GM18873 (cell line): ENCODE measurements at regions not wholly inside any gene's neighbourhood (a gene's known extent, or its start where the extent isn't known, plus 50 kb on each side); places are given as distances from the start of the nearest gene placed in this dataset.

ENCODE experiments used
- ATAC-seq: cut with Tn5 transposase; IDR thresholded peaks from one replicate; pipeline ENCODE4 v1.9.1; 2021; ENCODE audit warnings: mild to moderate bottlenecking, moderate library complexity, moderate number of reproducible peaks; ENCODE audit not compliant: unreplicated experiment, low FRiP score

DNA sequence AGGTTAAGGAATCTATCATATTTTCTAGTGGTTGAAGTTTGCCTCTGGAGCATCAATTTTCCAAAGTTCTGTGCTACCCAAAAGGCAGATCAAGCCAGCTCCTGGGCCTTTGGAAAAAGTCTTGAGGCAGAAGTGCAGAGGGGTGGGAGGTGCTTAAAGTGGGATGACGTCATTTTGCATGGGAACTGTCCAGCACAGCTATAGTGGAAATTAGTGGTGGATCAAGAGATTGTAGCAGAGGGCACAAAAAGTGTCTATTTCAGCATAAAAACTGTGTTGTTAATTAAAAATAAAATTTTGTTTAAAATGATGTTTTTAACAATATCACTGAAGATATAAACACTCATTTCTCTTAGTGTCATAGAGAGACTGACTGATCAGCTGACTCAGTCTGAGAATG is 221.9 kb downstream of the LRRN1 start:
- ATAC-seq: no peak

DNA sequence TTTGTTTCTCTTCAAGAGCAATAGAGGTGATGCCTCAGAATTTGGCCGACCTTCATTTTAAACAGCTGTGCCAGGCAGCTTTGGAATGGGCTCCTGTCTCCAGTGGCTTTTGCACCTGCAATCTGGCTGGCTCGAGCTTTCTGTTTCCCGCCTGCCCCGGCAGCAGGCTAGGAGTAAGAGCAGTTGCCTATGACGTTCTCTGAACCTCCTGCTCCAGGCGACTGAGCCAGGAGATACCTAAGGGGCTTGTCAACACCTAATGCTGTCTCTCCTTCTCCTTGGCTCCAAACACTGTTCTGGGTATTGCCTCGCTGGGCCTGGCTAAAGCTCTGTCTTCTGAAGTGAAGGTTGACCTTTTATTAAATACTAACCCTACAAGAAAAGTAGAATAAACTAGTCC is 229.9 kb downstream of the LRRN1 start:
- ATAC-seq: no peak

GRCh38 chr3:4030624-4031023 is 231.4 kb downstream of the LRRN1 start:
- ATAC-seq: no peak

DNA sequence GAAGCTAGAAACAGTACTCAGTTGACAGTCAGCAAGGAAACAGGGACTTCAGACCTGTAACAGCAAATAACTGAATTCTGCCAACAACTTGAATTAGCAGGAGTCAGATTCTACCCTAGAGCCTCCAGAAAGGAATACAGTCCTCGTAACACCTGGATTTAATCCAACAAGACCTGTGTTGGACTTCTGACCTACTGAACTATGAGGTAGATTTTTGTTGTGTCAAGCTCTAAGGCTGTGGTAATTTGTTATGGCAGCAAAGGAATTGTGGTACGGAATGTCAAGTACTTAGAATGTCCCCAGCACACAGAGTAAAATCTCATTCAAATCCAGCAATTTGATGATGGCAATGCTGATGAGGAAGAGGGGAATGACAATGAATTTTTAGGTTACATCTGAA is 234.1 kb downstream of the LRRN1 start:
- no peak for ATAC-seq

- ATAC-seq: no peak
Observed at GRCh38 chr3:4036046-4036445, 236.8 kb downstream of the LRRN1 start.

DNA sequence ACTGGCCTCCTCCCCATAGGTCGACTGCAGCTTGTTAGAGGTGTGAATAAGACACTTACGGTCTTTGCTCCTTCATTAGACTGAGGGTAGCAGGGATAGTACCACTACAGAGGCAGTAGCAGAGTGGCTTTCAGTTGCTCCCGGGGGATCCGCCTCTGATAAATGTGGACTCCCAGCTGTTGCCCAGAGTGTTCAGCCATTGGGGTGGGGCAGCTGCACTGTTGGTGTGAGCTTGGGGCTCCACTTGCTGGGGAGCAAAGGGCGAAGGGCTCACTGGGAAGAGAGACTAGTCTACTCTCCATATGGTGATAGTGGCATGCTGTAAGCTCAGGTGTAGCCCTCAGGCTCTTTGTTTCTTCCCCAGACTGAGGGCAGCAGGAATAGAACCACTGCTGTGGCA is 239.1 kb downstream of the LRRN1 start:
- ATAC-seq: no peak

DNA sequence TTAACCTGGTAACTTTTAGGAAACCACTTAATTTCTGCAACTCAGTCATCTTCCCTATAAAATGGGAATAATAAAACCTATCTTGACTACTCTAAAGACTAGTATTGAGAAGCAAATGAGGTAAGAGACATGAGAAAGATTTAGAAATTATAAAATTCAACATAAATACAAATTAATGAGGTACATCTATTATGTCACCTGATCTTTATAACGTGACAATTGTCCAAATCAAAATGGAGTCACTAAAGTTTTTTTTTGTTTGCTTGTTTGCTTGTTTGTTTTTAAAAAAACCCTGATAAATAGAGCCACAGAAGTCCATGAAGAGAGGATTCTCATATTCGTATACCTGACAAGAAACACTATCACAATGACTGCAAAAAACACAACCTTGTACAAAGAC is 242.8 kb downstream of the LRRN1 start:
- ATAC-seq: no peak

DNA sequence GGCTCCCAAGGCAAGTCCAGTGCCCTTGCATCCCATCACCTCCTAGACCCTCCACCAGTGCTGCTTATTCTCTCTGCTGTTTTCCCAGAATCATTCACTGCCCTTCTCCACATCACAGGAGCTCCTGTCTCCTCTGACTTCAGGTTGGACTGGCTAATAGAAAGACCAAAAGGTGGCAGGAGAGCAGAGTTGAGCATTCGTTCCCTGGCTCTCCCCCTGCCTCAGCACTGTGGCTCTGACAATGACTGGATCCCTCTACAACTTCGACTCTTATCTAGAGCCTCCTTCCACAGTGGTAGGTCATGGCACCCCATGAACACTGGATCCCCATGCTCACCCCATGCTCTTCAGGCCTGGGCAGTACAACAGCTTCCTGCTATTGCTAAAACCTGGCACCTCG is 243.6 kb downstream of the LRRN1 start:
- ATAC-seq: no peak

- ATAC-seq: no peak
Observed at GRCh38 chr3:4043867-4044575, 244.8 kb downstream of the LRRN1 start.

DNA sequence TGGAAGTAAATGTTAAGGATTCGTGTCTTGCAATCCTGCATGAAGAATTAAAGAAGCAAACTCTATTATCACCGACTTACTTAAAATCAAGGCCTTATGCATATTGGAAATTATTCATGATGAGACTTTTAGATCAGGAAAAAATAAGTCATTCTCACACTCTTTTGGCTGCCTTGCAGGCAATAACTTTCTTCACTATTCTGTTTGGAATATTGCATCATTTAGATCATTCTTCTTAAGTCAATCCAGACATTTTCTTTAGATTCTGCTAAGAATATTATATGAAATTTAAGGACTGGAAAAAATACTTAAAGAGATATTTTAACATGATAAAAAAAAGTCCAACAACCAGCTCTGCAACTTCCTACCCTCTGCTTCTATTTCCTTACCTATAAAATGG is 245.4 kb downstream of the LRRN1 start:
- ATAC-seq: no peak

DNA sequence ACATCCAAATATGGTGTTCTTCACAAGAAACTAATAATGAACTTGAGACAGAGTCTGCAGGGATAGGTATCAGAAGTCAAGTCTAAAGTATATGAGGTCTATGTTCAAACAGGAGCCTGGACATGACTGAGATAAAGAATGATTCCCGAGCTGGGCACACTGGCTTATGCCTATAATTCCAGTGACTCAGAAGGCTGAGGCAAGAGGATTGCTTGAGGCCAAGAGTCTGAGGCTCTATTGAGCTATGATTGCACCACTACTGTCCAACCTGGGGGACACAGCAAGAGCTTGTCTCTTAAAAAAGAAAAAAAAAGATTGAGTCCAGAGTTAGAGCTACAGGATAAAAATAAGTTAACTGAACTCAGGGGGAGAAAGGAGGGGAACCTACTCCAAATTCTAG is 246.5 kb downstream of the LRRN1 start:
- no peak for ATAC-seq

GRCh38 chr3:4047366-4047765 is 248.1 kb downstream of the LRRN1 start:
- ATAC-seq: no peak

DNA sequence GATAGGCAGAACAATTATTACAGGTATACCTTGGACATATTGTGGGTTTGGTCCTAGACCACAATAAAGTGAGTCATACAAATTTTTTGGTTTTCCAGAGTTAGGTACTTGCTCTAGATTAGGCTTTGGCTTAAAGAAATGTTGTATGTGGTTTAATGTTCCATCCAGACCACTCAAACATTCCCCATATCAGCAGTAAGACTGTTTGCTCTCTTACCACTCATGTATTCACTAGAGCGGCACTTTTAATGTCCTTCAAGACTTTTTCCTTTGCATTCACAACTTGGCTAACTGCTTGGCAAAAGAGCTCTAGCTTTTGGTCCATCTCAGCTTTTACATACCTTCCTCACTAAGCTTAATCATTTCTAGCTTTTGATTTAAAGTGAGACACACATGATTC is 250.5 kb upstream of the SETMAR start:
- no peak for ATAC-seq

DNA sequence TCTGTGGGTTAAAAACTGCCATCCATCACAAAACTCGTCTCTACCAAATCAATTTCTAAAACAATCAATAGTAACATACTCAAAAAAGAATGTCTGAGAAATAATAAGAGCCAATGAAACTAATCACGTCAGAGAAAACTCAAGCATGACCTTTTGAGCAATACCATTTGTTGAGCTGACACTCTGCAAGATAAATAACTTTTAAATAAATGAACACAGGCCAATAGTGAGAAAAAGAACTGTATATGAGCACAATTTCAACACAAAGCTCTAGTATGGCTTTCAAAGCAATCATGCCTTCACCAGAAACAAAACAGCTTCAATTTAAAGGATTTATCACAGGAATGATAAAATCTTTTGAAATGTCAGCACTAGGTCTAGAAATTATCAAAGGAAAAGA is 249.2 kb upstream of the SETMAR start:
- ATAC-seq: no peak

GRCh38 chr3:4060064-4060463 is 243.1 kb upstream of the SETMAR start:
- no peak for ATAC-seq

DNA sequence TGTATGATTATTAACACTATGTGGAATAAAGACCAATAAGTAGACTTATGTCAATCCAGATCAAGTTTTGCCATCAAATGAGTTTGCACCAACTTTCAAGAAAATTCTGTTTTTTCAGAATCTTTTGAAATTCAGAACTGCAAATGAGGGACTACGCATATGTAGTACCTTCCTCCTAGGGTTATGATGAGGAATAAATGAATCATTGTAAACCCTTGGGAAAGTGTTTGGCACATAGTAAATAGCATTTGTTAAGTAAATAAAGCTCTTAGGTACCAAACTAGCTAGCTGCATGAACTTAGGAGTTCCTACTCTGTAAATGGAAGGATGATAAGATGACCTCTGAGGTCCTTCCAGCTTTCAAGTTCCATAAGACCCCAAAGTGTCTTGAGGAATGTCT is 242.6 kb upstream of the SETMAR start:
- no peak for ATAC-seq

DNA sequence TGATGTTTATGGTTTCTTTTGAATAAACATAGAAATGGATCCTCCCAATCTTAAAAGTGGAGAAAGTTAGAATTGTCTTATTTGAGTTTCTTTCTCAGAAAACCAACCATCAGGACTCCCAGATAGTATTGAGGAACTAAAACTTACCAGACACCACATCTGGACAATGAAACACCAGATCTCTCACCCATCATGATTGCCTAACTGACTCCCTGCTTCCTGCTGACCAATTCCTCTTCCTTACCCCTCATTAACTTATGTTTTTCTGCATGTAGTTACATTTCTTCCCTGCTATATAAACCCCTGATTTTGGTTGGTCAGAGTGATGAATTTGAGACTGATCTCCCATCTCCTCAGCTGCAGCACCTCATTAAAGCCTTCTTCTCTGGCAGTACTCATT is 242.0 kb upstream of the SETMAR start:
- ATAC-seq: no peak

- ATAC-seq: no peak
Observed at GRCh38 chr3:4061783-4062360, 241.3 kb upstream of the SETMAR start.

- ATAC-seq: no peak
Observed at GRCh38 chr3:4062621-4063020, 240.5 kb upstream of the SETMAR start.

DNA sequence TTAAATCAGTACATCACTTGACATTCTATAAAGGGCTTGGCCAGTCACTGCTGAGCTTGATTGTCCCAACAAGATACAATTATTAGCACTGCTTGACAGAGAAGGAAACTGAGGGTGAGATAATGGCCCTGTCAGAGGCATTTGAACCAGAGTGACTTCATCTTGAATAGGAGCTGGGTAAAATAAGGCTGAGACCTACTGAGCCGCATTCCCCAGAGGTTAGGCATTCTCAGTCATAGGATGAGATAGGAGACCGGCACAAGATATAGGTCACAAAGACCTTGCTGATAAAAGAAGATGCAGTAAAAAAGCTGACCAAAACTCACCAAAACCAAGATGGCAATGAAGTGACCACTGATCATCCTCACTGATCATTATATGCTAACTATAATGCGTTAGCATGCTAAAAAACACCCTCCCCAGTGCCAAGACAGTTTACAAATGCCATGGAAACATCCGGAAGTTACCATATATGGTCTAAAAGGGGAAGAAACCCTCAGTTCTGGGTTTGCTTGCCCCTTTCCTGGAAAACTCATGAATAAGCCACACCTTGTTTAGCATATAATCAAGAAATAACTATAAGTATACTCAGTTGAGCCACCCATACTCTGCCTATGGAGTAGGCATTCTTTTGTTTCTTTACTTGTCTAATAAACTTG is 239.1 kb upstream of the SETMAR start:
- no peak for ATAC-seq

GRCh38 chr3:4065085-4065484 is 238.1 kb upstream of the SETMAR start:
- no peak for ATAC-seq

- ATAC-seq: no peak
Observed at GRCh38 chr3:4065554-4065953, 237.6 kb upstream of the SETMAR start.
